Gastrocnemius medialis (tissue), 4 donors: ENCODE measurements at regions not wholly inside any gene's neighbourhood (a gene's known extent, or its start where the extent isn't known, plus 50 kb on each side); places are given as distances from the start of the nearest gene placed in this dataset.

Experiments used
- ATAC-seq, 2 donors: fragments of 150-250 bp; one replicate each; pipeline ENCODE4 v1.9.1; 2016
- DNase-seq, 2 donors: peaks; one replicate each; pipeline ENCODE4 v3.0.0-alpha.2; 2019
- H3K27ac ChIP-seq, 4 donors: fragments of 200-600 bp; sonication (generic); 1 replicate in 1 of 4; 2 replicates in 3 of 4; pipeline ENCODE4 v1.5.1; 2016 to 2018; ENCODE audit warnings: mild to moderate bottlenecking in 2 of 4, moderate library complexity in 1 of 4
- H3K27me3 ChIP-seq, 3 donors: fragments of 200-600 bp; sonication (generic) in 2 of 3; 1 replicate in 1 of 3; 2 replicates in 2 of 3; pipeline versions ENCODE4 v1.5.1 to v1.6.0; 2016 to 2019; ENCODE audit warnings: mild to moderate bottlenecking in 1 of 3, moderate library complexity in 1 of 3
- H3K36me3 ChIP-seq, 2 donors: fragments of 200-600 bp; sonication (generic) in 1 of 2; one replicate each; pipeline ENCODE4 v1.5.1; 2017 to 2018
- H3K4me1 ChIP-seq, 2 donors: fragments of 200-600 bp; sonication (generic) in 1 of 2; one replicate each; pipeline ENCODE4 v1.5.1; 2016 to 2017; ENCODE audit warnings: mild to moderate bottlenecking in 2 of 2
- H3K4me3 ChIP-seq, 4 donors: fragments of 200-600 bp; sonication (generic) in 3 of 4; 1 replicate in 1 of 4; 2 replicates in 3 of 4; pipeline ENCODE4 v1.5.1; 2016 to 2019; ENCODE audit warnings: mild to moderate bottlenecking in 2 of 4
- H3K9me3 ChIP-seq, 3 donors: fragments of 200-600 bp; sonication (generic) in 2 of 3; 1 replicate in 1 of 3; 2 replicates in 2 of 3; pipeline ENCODE4 v1.5.1; 2016 to 2019
- POLR2A ChIP-seq, 2 donors: fragments of 450-650 bp; IDR thresholded peaks; one replicate each; pipeline ENCODE4 v1.6.1; 2017; ENCODE audit warnings: antibody characterized with exemption in 2 of 2, mild to moderate bottlenecking in 2 of 2, moderate library complexity in 2 of 2
- in situ Hi-C, 4 donors: fragments of 200-750 bp; cut with MboI; loops; one replicate each; pipeline versions ENCODE4 v1.15.0 to v1.8.0; 2017; ENCODE audit warnings: low sequenced_read_pairs in 4 of 4
- intact Hi-C: fragments of 100-400 bp; cut with DNase I; formaldehyde crosslinking; loops from one replicate; pipeline ENCODE4 v1.15.1; 2023; ENCODE audit warnings: low total_unique reads
- TF ChIP-seq, protein P1 (sequence below), 5 experiments: fragments of 450-650 bp in 3 of 5; fragments of 200-600 bp in 2 of 5; sonication (generic) in 2 of 5; IDR thresholded peaks in 4 of 5; conservative IDR thresholded peaks in 1 of 5; 1 replicate in 4 of 5; 2 replicates in 1 of 5; pipeline ENCODE4 v1.5.1; 2016 to 2019; ENCODE audit warnings: antibody characterized with exemption in 5 of 5, mild to moderate bottlenecking in 3 of 5, moderate library complexity in 3 of 5

DNA sequence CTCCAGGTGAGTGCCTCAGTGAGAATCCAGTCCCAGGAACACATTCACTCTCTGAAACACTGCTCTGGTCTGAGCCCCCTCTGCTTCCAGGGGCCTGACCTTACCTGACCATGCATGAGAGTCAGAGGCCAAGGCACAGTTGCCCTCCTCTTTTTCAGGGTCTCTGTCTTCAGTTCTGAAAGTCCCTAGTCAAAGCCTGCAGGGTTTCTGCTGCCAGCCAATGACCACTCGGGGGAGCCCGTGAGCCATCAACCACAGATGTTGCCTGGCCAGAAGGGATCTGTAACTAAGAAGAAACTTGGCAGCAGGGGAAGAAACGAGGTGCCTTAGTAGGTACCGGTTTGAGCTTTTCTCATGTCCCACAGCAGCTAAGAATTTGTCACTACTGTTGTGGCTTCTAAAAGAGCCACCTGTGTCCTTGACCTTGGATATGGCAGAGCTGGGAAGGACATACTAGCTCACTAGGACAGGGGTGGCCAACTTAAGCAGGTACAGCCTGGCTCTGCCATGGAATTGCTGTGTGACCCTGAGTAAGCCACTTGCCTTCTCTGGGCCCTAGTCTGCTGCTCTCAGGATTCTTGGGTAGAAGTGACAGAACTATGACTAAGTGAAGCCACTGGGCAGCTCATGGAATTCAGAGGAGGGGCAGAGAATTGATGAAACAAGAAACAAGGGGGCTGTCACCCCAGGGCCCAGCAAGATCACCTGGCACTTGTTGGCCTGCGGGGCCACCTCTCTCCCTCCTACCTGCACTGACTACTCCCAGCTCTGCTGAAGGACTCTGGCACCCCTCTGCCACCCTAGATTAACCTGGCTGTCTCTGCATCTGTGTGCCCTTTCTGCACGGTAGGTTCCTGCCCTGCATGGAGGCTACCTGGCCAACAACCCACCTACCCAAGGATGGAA, 83.8 kb upstream of the GPR26 start:
- no peak overlapping the region for H3K27ac ChIP-seq
- intact Hi-C loops: no loop called here
- no peaks in the 10 kb centered on the region for H3K36me3 ChIP-seq
- no peak overlapping the region for H3K4me3 ChIP-seq
- in situ Hi-C loops: loop anchor here (5.0 to 25.0 kb wide), 2 partner anchors 385 to 805 kb away; no protein-coding TSS in a partner anchor
- peaks cover 0 to 5% of the 10 kb centered on the region in 2 donors for H3K4me1 ChIP-seq
- no peaks in the 10 kb centered on the region for H3K9me3 ChIP-seq
- TF ChIP-seq, protein P1, sequence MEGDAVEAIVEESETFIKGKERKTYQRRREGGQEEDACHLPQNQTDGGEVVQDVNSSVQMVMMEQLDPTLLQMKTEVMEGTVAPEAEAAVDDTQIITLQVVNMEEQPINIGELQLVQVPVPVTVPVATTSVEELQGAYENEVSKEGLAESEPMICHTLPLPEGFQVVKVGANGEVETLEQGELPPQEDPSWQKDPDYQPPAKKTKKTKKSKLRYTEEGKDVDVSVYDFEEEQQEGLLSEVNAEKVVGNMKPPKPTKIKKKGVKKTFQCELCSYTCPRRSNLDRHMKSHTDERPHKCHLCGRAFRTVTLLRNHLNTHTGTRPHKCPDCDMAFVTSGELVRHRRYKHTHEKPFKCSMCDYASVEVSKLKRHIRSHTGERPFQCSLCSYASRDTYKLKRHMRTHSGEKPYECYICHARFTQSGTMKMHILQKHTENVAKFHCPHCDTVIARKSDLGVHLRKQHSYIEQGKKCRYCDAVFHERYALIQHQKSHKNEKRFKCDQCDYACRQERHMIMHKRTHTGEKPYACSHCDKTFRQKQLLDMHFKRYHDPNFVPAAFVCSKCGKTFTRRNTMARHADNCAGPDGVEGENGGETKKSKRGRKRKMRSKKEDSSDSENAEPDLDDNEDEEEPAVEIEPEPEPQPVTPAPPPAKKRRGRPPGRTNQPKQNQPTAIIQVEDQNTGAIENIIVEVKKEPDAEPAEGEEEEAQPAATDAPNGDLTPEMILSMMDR (IDR thresholded peaks at IDR 0.05 in 4 of 5, conservative IDR thresholded peaks at IDR 0.05 in 1 of 5): peak in 4 of 5 experiments; percentile 34 to 73 (median 68)
- no peak for TF ChIP-seq POLR2A (IDR thresholded peaks at IDR 0.05)
- peaks cover 0 to 10% (median 3%) of the 10 kb centered on the region in 3 donors for H3K27me3 ChIP-seq
- DNase-seq (peak; percentile 47 to 55), ATAC-seq (peak; percentile 74 to 75)

DNA sequence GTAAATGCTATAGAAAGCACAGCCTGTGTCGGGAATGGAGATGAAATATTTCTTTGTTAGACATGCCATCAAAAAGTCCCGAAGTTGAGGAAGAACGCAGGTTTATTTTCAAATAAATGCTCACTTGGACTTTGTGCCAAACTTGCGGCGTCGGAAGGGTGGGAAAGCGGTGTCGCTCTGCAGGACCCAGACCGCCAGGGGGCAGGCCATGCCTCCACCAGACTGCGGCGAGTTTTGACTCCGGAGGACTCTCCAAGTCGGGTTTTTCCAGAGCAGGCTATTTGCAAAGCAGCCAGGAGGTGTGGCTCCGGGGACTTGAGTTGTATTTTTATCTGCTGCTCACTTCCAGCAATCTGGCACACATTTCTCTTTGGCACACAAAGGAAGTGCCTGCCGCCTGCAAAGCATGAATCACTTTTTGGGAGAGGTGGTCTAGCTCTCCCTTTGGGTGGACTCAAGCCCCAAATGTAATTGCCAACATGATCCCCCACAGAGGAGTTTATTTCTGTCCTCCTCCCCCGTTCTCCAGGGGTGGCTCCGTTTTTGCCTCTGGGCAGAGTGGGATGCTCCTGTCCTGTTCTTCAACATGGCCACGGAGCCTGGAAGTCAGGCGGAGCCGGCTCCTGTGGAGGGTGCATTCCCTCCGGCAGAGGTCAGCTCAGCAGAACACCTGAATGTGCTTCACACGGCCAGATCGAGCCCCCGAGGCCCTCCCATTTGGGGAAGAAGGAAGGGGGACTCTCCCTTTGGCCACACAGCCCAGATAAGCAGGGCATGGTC, 82.3 kb upstream of the GPR26 start:
- Histone ChIP-seq H3K27me3 (peaks cover 0 to 10% (median 3%) of the 10 kb centered on the region in 3 donors), H3K4me1 (peaks cover 0 to 5% of the 10 kb centered on the region in 2 donors), H3K9me3 (no peaks in the 10 kb centered on the region), H3K36me3 (no peaks in the 10 kb centered on the region), H3K4me3 (peak overlapping the region in 1 of 4 donors; percentile 13), H3K27ac (no peak overlapping the region)
- DNase-seq (peak; percentile 68 to 69), ATAC-seq (peak; percentile 75 to 93)
- in situ Hi-C loops (loop anchor here (5.0 to 25.0 kb wide), 2 partner anchors 383 to 803 kb away; no protein-coding TSS in a partner anchor), intact Hi-C loops (loop anchor here (1.0 kb wide), 2 partner anchors 383 to 805 kb away; no protein-coding TSS in a partner anchor)
- TF ChIP-seq, protein P1 (IDR thresholded peaks at IDR 0.05 in 4 of 5, conservative IDR thresholded peaks at IDR 0.05 in 1 of 5): peak; percentile 42 to 79 (median 56)
- no peak for TF ChIP-seq POLR2A (IDR thresholded peaks at IDR 0.05)

GRCh38 chr10:123584419-123584775, 81.8 kb upstream of the GPR26 start:
- intact Hi-C loops (no loop called here), in situ Hi-C loops (loop anchor here (5.0 to 25.0 kb wide), 2 partner anchors 383 to 803 kb away; no protein-coding TSS in a partner anchor)
- H3K4me3 ChIP-seq: no peak overlapping the region
- peaks cover 0 to 5% of the 10 kb centered on the region in 2 donors for H3K4me1 ChIP-seq
- no peaks in the 10 kb centered on the region for H3K9me3 ChIP-seq
- H3K27ac ChIP-seq: no peak overlapping the region
- TF ChIP-seq, protein P1 (IDR thresholded peaks at IDR 0.05 in 4 of 5, conservative IDR thresholded peaks at IDR 0.05 in 1 of 5): no peak
- TF ChIP-seq POLR2A (IDR thresholded peaks at IDR 0.05): no peak
- ATAC-seq (no peak), DNase-seq (no peak)
- peaks cover 0 to 8% (median 3%) of the 10 kb centered on the region in 3 donors for H3K27me3 ChIP-seq
- H3K36me3 ChIP-seq: no peaks in the 10 kb centered on the region

DNA sequence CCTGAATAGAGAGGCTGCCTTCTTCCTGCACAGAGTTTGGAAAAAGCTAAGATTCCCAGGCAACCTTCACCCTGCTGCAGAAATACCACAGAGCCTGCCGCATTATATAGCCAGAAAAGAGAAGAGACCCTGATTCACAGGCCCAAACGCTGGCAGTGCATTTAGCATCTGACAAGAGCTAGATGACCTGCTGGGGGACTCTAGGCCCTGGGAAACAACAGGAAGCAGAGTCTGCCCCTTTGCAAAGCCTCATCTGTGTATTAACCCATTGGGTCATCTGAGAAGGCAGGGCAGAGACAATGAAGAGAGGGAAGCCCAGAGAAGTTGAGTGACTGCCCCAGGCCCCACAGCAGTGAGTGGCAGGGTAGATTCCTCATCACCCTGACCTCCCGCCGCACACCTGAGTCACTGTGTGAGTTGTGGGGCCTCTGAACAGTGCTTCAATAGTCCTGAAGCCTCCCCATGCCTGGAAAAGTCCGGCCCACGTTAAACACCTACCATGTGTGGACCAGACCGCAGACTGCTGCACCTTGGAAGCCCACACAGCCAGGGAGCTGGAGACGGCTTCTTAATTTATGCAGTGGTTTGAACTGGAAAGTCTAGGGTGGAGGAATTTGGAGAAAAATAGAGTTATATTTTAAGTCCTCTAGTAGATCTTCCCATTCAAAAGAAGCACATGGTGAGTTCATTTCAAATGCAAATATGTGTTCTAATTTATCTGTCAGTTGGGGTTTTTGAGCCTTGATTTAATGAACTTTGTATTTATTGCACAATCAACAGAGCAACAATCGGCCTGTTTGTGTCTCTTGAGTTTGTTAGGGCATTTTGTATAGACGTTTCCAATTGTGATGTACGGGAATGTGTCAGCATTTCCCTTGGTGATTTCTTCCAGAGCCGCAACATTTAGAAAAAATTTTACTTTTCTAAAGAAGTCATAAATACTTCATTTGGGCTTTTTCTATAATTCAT, 80.4 kb upstream of the GPR26 start:
- DNase-seq (no peak), ATAC-seq (no peak)
- TF ChIP-seq, protein P1 (IDR thresholded peaks at IDR 0.05 in 4 of 5, conservative IDR thresholded peaks at IDR 0.05 in 1 of 5): no peak
- TF ChIP-seq POLR2A (IDR thresholded peaks at IDR 0.05): no peak
- in situ Hi-C loops: loop anchor here (25.0 kb wide), 1 partner anchor 802 kb away; no protein-coding TSS in a partner anchor
- Histone ChIP-seq H3K4me1 (peaks cover 0 to 5% of the 10 kb centered on the region in 2 donors), H3K9me3 (no peaks in the 10 kb centered on the region), H3K4me3 (no peak overlapping the region), H3K27me3 (peaks cover 0 to 3% (median 1%) of the 10 kb centered on the region in 3 donors), H3K36me3 (no peaks in the 10 kb centered on the region), H3K27ac (no peak overlapping the region)
- intact Hi-C loops: no loop called here
